ENCODE measurements at regions not wholly inside any gene's neighbourhood (a gene's known extent, or its start where the extent isn't known, plus 50 kb on each side); places are given as distances from the start of the nearest gene placed in this dataset.

- no peaks in the 10 kb centered on the region for H3K36me3 ChIP-seq (ENCODE audit: control insufficient read depth in 1 of 2, insufficient read depth in 2 of 2, low read length in 2 of 2)
- no peak overlapping the region for H3K27ac ChIP-seq (ENCODE audit: low read depth, low read length)
- H3K4me1 ChIP-seq (ENCODE audit: control insufficient read depth in 1 of 2, insufficient read depth in 2 of 2, low read length in 2 of 2) = no peaks in the 10 kb centered on the region
- H2AFZ ChIP-seq (ENCODE audit: low read depth, low read length, poor library complexity, severe bottlenecking) = no peak overlapping the region
- CTCF ChIA-PET = no interaction called here
- DNase-seq (ENCODE audit: low read depth, low spot score) = no peak
- H3K9me3 ChIP-seq (ENCODE audit: control insufficient read depth in 1 of 2, insufficient read depth in 1 of 2, low read depth in 1 of 2, low read length in 2 of 2) = no peaks in the 10 kb centered on the region
- H3K4me2 ChIP-seq (ENCODE audit: low read length) = no peak overlapping the region
- no peaks in the 10 kb centered on the region for H4K20me1 ChIP-seq (ENCODE audit: insufficient read depth)
- ATAC-seq = no peak
- H3K9me2 ChIP-seq (ENCODE audit: insufficient read depth) = no peaks in the 10 kb centered on the region
- no peak for TF ChIP-seq EZH2 (IDR thresholded peaks at IDR 0.05)
- TF ChIP-seq ZFX (IDR thresholded peaks at IDR 0.05) = no peak
- no peak for TF ChIP-seq CEBPB (IDR thresholded peaks at IDR 0.05; ENCODE audit: low read depth)
- no peak for TF ChIP-seq POLR2AphosphoS5 (IDR thresholded peaks at IDR 0.05; ENCODE audit: low read depth, low read length)
- no peak for TF ChIP-seq ELF1 (IDR thresholded peaks at IDR 0.05; ENCODE audit: borderline replicate concordance, low read depth)
- TF ChIP-seq YY1 (IDR thresholded peaks at IDR 0.05; ENCODE audit: extremely low read depth, insufficient replicate concordance, low read depth, low read length) = no peak
- TF ChIP-seq, protein P1, sequence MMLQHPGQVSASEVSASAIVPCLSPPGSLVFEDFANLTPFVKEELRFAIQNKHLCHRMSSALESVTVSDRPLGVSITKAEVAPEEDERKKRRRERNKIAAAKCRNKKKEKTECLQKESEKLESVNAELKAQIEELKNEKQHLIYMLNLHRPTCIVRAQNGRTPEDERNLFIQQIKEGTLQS (IDR thresholded peaks at IDR 0.05) = no peak
- TF ChIP-seq FOSL1 (IDR thresholded peaks at IDR 0.05; ENCODE audit: low read depth) = no peak
- TF ChIP-seq REST (IDR thresholded peaks at IDR 0.05; ENCODE audit: low read depth) = no peak
- TF ChIP-seq EGR1 (IDR thresholded peaks at IDR 0.05; ENCODE audit: low read depth) = no peak
- TF ChIP-seq, protein P2, sequence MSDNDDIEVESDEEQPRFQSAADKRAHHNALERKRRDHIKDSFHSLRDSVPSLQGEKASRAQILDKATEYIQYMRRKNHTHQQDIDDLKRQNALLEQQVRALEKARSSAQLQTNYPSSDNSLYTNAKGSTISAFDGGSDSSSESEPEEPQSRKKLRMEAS (IDR thresholded peaks at IDR 0.05) = no peak
- TF ChIP-seq, protein P3, sequence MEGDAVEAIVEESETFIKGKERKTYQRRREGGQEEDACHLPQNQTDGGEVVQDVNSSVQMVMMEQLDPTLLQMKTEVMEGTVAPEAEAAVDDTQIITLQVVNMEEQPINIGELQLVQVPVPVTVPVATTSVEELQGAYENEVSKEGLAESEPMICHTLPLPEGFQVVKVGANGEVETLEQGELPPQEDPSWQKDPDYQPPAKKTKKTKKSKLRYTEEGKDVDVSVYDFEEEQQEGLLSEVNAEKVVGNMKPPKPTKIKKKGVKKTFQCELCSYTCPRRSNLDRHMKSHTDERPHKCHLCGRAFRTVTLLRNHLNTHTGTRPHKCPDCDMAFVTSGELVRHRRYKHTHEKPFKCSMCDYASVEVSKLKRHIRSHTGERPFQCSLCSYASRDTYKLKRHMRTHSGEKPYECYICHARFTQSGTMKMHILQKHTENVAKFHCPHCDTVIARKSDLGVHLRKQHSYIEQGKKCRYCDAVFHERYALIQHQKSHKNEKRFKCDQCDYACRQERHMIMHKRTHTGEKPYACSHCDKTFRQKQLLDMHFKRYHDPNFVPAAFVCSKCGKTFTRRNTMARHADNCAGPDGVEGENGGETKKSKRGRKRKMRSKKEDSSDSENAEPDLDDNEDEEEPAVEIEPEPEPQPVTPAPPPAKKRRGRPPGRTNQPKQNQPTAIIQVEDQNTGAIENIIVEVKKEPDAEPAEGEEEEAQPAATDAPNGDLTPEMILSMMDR (IDR thresholded peaks at IDR 0.05 in 2 of 3, conservative IDR thresholded peaks at IDR 0.05 in 1 of 3; ENCODE audit: borderline replicate concordance in 1 of 3, insufficient read depth in 1 of 3, low read depth in 2 of 3, low read length in 2 of 3) = no peak
- TF ChIP-seq TCF7L2 (IDR thresholded peaks at IDR 0.05; ENCODE audit: borderline replicate concordance, extremely low read depth, insufficient read depth, insufficient read length) = no peak
- TF ChIP-seq SRF (IDR thresholded peaks at IDR 0.05; ENCODE audit: low read depth) = no peak
- TF ChIP-seq JUND (IDR thresholded peaks at IDR 0.05) = no peak
- no peaks in the 10 kb centered on the region for H3K27me3 ChIP-seq (ENCODE audit: insufficient read depth, low read length)
- intact Hi-C loops (cut with micrococcal nuclease) = no loop called here
- H3K9ac ChIP-seq (ENCODE audit: low read length) = no peak overlapping the region
- no TSS peak for BruUV-seq (replicated peaks)
- no peaks in the 10 kb centered on the region for H3K79me2 ChIP-seq (ENCODE audit: insufficient read depth, low read length)
- H3K4me3 ChIP-seq (replicated peaks in 1 of 2; ENCODE audit: low read depth in 1 of 2, low read length in 2 of 2) = no peak overlapping the region
- POLR2A ChIA-PET = no interaction called here
- RAD21 ChIA-PET (ENCODE audit: low non-redundant PET in 1 of 2, low total read pairs in 2 of 2, uncharacterized antibody in 2 of 2, unreplicated experiment in 2 of 2) = no interaction called here
These were observed 200.3 kb upstream of the SLC39A10 start for GRCh38 chr2:195456771-195457170.

Data from HCT116 (cell line).